ENCODE measurements at regions not wholly inside any gene's neighbourhood (a gene's known extent, or its start where the extent isn't known, plus 50 kb on each side); places are given as distances from the start of the nearest gene placed in this dataset.
"Not testable (repeated sequence)": the region's sequence is repeated elsewhere in the genome, so short reads cannot be mapped to it uniquely, and the experiment has no call there.

GRCh38 chr2:134043028-134043427 is 210.8 kb upstream of the MGAT5 start:
- DNase-seq; POLR2A ChIA-PET; H3K27ac Mint-ChIP-seq; H3K36me3 Mint-ChIP-seq; H3K4me1 Mint-ChIP-seq; H3K9me3 Mint-ChIP-seq; ATAC-seq (ENCODE audit: low read depth); H3K4me3 Mint-ChIP-seq: not testable (repeated sequence)
- peaks cover 24% of the 10 kb centered on the region for H3K27me3 Mint-ChIP-seq

- DNase-seq (no peak), ATAC-seq (ENCODE audit: low read depth) (no peak)
- Mint-ChIP-seq H3K36me3 (no peaks in the 10 kb centered on the region), H3K27ac (no peak overlapping the region), H3K9me3 (peaks cover 6% of the 10 kb centered on the region), H3K27me3 (peaks cover 17% of the 10 kb centered on the region), H3K4me1 (peaks cover 3% of the 10 kb centered on the region), H3K4me3 (no peak overlapping the region)
- POLR2A ChIA-PET: no interaction called here
These were observed 201.7 kb upstream of the MGAT5 start for GRCh38 chr2:134052173-134052572.

GRCh38 chr2:134056173-134056572 is 197.7 kb upstream of the MGAT5 start:
- peaks cover 8% of the 10 kb centered on the region for H3K27me3 Mint-ChIP-seq
- no peak overlapping the region for H3K4me3 Mint-ChIP-seq
- H3K9me3 Mint-ChIP-seq: peaks cover 4% of the 10 kb centered on the region
- no peak for ATAC-seq (ENCODE audit: low read depth)
- POLR2A ChIA-PET: no interaction called here
- H3K36me3 Mint-ChIP-seq: no peaks in the 10 kb centered on the region
- no peak overlapping the region for H3K27ac Mint-ChIP-seq
- H3K4me1 Mint-ChIP-seq: peaks cover 8% of the 10 kb centered on the region
- DNase-seq: no peak

DNA sequence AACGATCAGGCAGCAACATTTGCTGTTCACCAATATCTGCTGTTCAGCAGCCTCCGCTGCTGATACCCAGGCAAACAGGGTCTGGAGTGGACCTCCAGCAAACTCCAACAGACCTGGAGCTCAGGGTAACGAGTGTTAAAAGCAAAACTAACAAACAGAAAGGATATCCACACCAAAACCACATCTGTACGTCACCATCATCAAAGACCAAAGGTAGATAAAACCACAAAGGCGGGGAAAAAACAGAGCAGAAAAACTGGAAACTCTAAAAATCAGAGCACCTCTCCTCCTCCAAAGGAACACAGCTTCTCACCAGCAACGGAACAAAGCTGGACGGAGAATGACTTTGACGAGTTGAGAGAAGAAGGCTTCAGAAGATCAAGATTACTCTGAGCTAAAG is 192.8 kb upstream of the MGAT5 start:
- POLR2A ChIA-PET; H3K27ac Mint-ChIP-seq; H3K4me1 Mint-ChIP-seq; ATAC-seq (ENCODE audit: low read depth); H3K36me3 Mint-ChIP-seq; H3K27me3 Mint-ChIP-seq; DNase-seq: not testable (repeated sequence)
- peak overlapping the region; percentile 24 for H3K4me3 Mint-ChIP-seq
- peaks cover 19% of the 10 kb centered on the region for H3K9me3 Mint-ChIP-seq

DNA sequence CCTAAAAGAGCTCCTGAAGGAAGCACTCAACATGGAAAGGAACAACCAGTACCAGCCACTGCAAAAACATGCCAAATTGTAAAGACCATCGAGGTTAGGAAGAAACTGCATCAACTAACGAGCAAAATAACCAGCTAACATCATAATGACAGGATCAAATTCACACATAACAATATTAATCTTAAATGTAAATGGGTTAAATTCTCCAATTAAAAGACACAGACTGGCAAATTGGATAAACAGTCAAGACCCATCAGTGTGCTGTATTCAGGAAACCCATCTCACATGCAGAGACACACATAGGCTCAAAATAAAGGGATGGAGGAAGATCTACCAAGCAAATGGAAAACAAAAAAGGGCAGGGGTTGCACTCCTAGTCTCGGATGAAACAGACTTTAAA is 191.6 kb upstream of the MGAT5 start:
- H3K9me3 Mint-ChIP-seq: peaks cover 19% of the 10 kb centered on the region
- POLR2A ChIA-PET; H3K27me3 Mint-ChIP-seq; DNase-seq; H3K4me1 Mint-ChIP-seq; H3K4me3 Mint-ChIP-seq; ATAC-seq (ENCODE audit: low read depth); H3K36me3 Mint-ChIP-seq; H3K27ac Mint-ChIP-seq: not testable (repeated sequence)

- POLR2A ChIA-PET; H3K4me3 Mint-ChIP-seq; DNase-seq; H3K27me3 Mint-ChIP-seq; H3K4me1 Mint-ChIP-seq; ATAC-seq (ENCODE audit: low read depth); H3K36me3 Mint-ChIP-seq; H3K27ac Mint-ChIP-seq: not testable (repeated sequence)
- peaks cover 17% of the 10 kb centered on the region for H3K9me3 Mint-ChIP-seq
These were observed 190.0 kb upstream of the MGAT5 start for GRCh38 chr2:134063916-134064315.

- DNase-seq: no peak
- Mint-ChIP-seq H3K27ac (no peak overlapping the region), H3K9me3 (peaks cover 6% of the 10 kb centered on the region), H3K4me1 (no peaks in the 10 kb centered on the region), H3K36me3 (no peaks in the 10 kb centered on the region), H3K4me3 (no peak overlapping the region), H3K27me3 (peaks cover 21% of the 10 kb centered on the region)
- POLR2A ChIA-PET: no interaction called here
- ATAC-seq (ENCODE audit: low read depth): no peak
These were observed 183.6 kb upstream of the MGAT5 start for GRCh38 chr2:134070281-134070741.

DNA sequence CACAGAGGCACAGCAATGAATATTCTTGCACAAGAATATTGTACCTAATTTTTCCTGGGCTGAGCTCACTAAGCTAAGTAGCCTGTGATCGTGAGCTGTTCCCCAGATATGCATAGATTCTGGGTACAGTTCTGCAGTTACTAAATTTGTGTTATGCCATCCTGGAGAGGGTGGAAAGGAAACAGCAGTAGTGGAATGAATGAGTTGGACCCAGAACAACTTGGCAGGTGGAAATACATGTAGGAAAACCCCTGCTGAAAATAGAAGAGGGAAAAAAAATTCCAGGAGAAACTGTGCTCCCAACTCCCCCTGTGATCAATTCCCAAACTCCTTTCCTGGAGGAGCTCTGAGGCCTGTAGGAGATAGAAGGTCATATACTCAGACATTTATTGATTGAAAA is 181.5 kb upstream of the MGAT5 start:
- H3K4me1 Mint-ChIP-seq: no peaks in the 10 kb centered on the region
- no peaks in the 10 kb centered on the region for H3K36me3 Mint-ChIP-seq
- DNase-seq: no peak
- no peak overlapping the region for H3K4me3 Mint-ChIP-seq
- H3K27ac Mint-ChIP-seq: no peak overlapping the region
- peaks cover 22% of the 10 kb centered on the region for H3K27me3 Mint-ChIP-seq
- POLR2A ChIA-PET: no interaction called here
- peaks cover 6% of the 10 kb centered on the region for H3K9me3 Mint-ChIP-seq
- ATAC-seq (ENCODE audit: low read depth): no peak

GRCh38 chr2:134073023-134073422 is 180.8 kb upstream of the MGAT5 start:
- Mint-ChIP-seq H3K27ac (no peak overlapping the region), H3K9me3 (peaks cover 6% of the 10 kb centered on the region), H3K36me3 (no peaks in the 10 kb centered on the region), H3K4me1 (no peaks in the 10 kb centered on the region), H3K27me3 (peaks cover 25% of the 10 kb centered on the region), H3K4me3 (no peak overlapping the region)
- POLR2A ChIA-PET: no interaction called here
- DNase-seq (no peak), ATAC-seq (ENCODE audit: low read depth) (no peak)

DNA sequence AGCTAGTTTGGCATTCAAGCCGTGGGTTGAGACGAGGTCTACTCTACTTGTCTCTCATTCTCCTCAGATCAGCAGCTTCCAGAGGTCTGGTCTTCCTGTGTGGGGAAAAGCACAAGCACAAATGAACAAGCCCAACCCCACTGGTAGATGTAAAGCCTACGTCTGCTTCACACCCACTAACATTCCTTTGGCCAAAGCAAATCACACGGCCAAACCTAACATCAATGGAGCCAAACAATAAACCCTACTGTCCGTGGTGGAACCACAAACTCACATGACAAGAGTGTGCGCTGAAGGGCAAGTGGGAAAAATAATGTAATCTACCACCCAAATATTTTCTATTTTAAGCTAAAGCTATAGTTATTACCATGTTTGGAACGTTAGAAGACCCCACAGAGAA is 179.3 kb upstream of the MGAT5 start:
- Mint-ChIP-seq H3K4me1 (no peaks in the 10 kb centered on the region), H3K9me3 (peaks cover 2% of the 10 kb centered on the region), H3K4me3 (no peak overlapping the region), H3K27me3 (peaks cover 23% of the 10 kb centered on the region), H3K27ac (no peak overlapping the region), H3K36me3 (no peaks in the 10 kb centered on the region)
- DNase-seq (no peak), ATAC-seq (ENCODE audit: low read depth) (no peak)
- POLR2A ChIA-PET: no interaction called here

DNA sequence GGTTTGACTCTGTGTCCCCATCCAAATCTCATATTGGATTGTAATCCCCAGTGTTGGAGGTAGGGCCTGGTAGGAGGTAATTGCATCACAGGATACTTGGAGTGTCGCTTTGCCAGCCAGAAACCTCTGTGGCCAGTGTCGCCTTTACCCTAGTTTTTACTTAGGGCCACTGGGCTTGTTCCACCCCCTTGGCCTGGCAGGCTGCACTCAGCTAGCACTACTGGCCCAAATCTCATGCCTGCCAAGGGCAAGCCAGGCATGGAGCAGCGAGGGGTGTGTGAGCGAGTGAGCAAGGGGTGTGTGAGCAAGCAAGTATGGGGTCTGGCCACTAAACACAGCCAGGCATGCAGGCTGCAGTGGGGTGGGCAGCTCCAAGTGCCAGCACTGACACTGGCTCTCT is 178.7 kb upstream of the MGAT5 start:
- DNase-seq: no peak
- no peaks in the 10 kb centered on the region for H3K4me1 Mint-ChIP-seq
- no peaks in the 10 kb centered on the region for H3K9me3 Mint-ChIP-seq
- POLR2A ChIA-PET: no interaction called here
- H3K4me3 Mint-ChIP-seq: no peak overlapping the region
- no peaks in the 10 kb centered on the region for H3K36me3 Mint-ChIP-seq
- H3K27me3 Mint-ChIP-seq: peaks cover 23% of the 10 kb centered on the region
- no peak overlapping the region for H3K27ac Mint-ChIP-seq
- no peak for ATAC-seq (ENCODE audit: low read depth)

DNA sequence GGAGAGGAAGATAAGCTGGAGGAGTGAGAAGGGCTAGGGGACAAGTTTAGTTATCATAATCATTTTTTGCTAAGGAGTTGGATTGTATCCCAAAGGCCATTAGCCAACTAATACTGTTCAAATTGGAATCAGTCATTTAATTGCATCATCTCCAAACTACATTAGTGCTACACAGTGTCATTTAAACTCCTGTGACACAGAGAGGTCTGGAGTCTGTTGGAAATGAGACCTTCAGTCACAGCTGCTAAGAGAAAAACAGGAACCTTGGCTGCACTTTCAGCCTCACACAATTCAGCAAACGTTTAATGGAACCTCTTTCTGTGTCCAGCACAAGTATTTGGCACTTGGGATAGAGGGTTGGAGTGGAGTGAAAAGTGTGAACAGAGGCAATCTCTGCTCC is 175.5 kb upstream of the MGAT5 start:
- no peak overlapping the region for H3K4me3 Mint-ChIP-seq
- H3K4me1 Mint-ChIP-seq: no peaks in the 10 kb centered on the region
- ATAC-seq (ENCODE audit: low read depth) (no peak), DNase-seq (no peak)
- H3K36me3 Mint-ChIP-seq: no peaks in the 10 kb centered on the region
- peaks cover 20% of the 10 kb centered on the region for H3K27me3 Mint-ChIP-seq
- POLR2A ChIA-PET: no interaction called here
- H3K27ac Mint-ChIP-seq: no peak overlapping the region
- H3K9me3 Mint-ChIP-seq: no peaks in the 10 kb centered on the region

GRCh38 chr2:134079373-134079772 is 174.5 kb upstream of the MGAT5 start:
- Mint-ChIP-seq H3K9me3 (no peaks in the 10 kb centered on the region), H3K27me3 (peaks cover 15% of the 10 kb centered on the region), H3K4me3 (no peak overlapping the region), H3K36me3 (no peaks in the 10 kb centered on the region), H3K4me1 (no peaks in the 10 kb centered on the region), H3K27ac (no peak overlapping the region)
- ATAC-seq (ENCODE audit: low read depth): no peak
- no peak for DNase-seq
- POLR2A ChIA-PET: no interaction called here

DNA sequence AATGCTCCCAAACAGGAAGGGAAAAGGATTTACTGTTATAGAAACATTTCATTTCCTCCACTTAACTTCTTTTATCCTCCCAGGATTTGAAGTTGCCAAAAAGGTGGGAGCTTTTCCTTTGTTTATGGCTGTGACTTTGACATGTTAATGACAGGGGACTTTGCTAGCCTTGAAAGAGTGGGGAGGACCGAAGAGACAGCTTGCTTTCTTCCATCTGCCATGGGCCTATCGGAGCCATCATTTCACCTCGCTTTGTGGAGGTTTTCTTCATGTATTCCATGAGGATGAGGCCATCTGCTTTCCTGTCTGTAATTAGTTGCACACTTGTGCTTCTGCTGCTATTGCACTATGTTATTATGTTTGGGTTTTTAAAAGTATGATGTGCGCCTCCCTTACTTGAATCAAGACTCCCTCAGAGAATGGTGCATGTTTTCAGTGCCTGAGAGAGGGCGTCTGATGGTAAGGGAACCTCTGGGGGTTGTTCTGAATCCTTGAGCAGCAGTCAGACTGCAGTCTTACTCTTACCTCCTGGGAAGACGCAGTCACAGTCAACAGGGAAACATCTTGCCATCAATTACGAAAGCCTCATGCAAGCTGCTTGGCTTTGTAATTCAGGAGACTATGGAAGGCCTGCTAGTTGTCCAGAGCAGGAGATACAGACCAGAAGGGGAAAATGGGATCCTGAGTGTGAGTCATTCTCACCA is 173.3 kb upstream of the MGAT5 start:
- H3K27ac Mint-ChIP-seq: no peak overlapping the region

More for the DNA sequence above, 173.3 kb upstream of the MGAT5 start:
- Mint-ChIP-seq H3K9me3 (no peaks in the 10 kb centered on the region), H3K4me1 (no peaks in the 10 kb centered on the region), H3K4me3 (no peak overlapping the region), H3K36me3 (no peaks in the 10 kb centered on the region), H3K27me3 (peaks cover 13% of the 10 kb centered on the region)
- POLR2A ChIA-PET: no interaction called here
- ATAC-seq (ENCODE audit: low read depth) (no peak), DNase-seq (no peak)
